Mammary epithelial cell (primary cell): ENCODE measurements at regions not wholly inside any gene's neighbourhood (a gene's known extent, or its start where the extent isn't known, plus 50 kb on each side); places are given as distances from the start of the nearest gene placed in this dataset.

Experiments
- EZH2 ChIP-seq: IDR thresholded peaks from 2 replicates; pipeline ENCODE4 v1.6.1; 2012; ENCODE audit warnings: low read length, inconsistent platforms, borderline replicate concordance
- TF ChIP-seq, protein P1 (sequence below), 2 donors: IDR thresholded peaks in 1 of 2; conservative IDR thresholded peaks in 1 of 2; 2 replicates each; pipeline ENCODE4 v1.5.1; 2011 to 2012; ENCODE audit warnings: inconsistent platforms in 2 of 2, low read length in 2 of 2, mild to moderate bottlenecking in 2 of 2, control low read depth in 1 of 2, low read depth in 1 of 2; ENCODE audit not compliant: insufficient read depth in 1 of 2; ENCODE audit errors: extremely low read depth in 1 of 2

DNA sequence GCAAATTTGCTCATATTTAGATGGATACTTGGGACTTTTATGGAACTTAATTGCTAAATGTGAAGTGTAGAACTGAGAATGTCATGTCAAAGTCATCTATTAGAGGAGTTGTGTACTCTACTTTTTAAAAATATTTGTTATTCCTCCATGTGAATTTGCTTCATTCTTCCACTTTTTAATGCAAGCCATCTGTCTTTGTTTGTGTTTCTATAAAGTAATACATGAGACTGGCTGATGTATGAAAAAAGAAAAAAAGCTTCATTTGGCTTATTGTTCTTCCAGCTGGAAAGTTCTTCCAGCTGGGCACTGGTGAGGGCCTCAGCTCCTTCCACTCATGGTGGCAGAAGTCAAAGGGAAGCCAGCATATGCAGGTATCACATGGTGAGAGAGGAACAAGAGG lies 114.6 kb upstream of the GRID2 start:
- TF ChIP-seq, protein P1, sequence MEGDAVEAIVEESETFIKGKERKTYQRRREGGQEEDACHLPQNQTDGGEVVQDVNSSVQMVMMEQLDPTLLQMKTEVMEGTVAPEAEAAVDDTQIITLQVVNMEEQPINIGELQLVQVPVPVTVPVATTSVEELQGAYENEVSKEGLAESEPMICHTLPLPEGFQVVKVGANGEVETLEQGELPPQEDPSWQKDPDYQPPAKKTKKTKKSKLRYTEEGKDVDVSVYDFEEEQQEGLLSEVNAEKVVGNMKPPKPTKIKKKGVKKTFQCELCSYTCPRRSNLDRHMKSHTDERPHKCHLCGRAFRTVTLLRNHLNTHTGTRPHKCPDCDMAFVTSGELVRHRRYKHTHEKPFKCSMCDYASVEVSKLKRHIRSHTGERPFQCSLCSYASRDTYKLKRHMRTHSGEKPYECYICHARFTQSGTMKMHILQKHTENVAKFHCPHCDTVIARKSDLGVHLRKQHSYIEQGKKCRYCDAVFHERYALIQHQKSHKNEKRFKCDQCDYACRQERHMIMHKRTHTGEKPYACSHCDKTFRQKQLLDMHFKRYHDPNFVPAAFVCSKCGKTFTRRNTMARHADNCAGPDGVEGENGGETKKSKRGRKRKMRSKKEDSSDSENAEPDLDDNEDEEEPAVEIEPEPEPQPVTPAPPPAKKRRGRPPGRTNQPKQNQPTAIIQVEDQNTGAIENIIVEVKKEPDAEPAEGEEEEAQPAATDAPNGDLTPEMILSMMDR (conservative IDR thresholded peaks at IDR 0.05 in 1 of 2, IDR thresholded peaks at IDR 0.05 in 1 of 2; ENCODE audit: extremely low read depth in 1 of 2, insufficient read depth in 1 of 2, low read depth in 1 of 2, low read length in 2 of 2), result no peak
- no peak for TF ChIP-seq EZH2
